SK-N-SH (cell line): ENCODE measurements at regions not wholly inside any gene's neighbourhood (a gene's known extent, or its start where the extent isn't known, plus 50 kb on each side); places are given as distances from the start of the nearest gene placed in this dataset.
A peak's percentile ranks its signal among the peaks of the same experiment; 100 is the strongest.

Experiments
- CTCF ChIA-PET: fragments of 300-600, 350-600 bp; formaldehyde crosslinking; extraction: SDS; loops from one replicate; lab custom pipeline; 2021; lab: Yijun Ruan, JAX
- POLR2A ChIA-PET: fragments of 350-600 bp; sonication (Branson Sonifier 250); formaldehyde crosslinking; extraction: SDS; loops from one replicate; lab custom pipeline; 2020; ENCODE audit warnings: antibody characterized with exemption, inconsistent platforms; lab: Yijun Ruan, JAX
- DNase-seq: peaks from one replicate; pipeline ENCODE4 v3.0.0; 2012
- H2AFZ ChIP-seq: fragments of 200-600 bp; sonication (generic); 2 replicates; pipeline ENCODE4 v1.8.1; 2016; ENCODE audit warnings: antibody characterized with exemption, mild to moderate bottlenecking, low read depth
- H3F3A ChIP-seq: fragments of 200-600 bp; sonication (generic); replicated peaks from 2 replicates; pipeline ENCODE3; 2016; ENCODE audit warnings: antibody characterized with exemption, mild to moderate bottlenecking; ENCODE audit not compliant: insufficient read depth
- H3K27ac ChIP-seq, 2 experiments: fragments of 200-500 bp in 1 of 2; fragments of 200-600 bp in 1 of 2; sonication (Bioruptor generic) in 1 of 2; sonication (generic), shearing (Covaris generic) in 1 of 2; 2 replicates each; pipeline versions ENCODE4 v1.5.1 to v1.6.1; 2014 to 2016; ENCODE audit warnings: low read depth in 2 of 2, inconsistent platforms in 1 of 2, low read length in 1 of 2, mild to moderate bottlenecking in 1 of 2, mixed read lengths in 1 of 2
- H3K27me3 ChIP-seq: fragments of 200-600 bp; sonication (generic), shearing (Covaris generic); 2 replicates; pipeline ENCODE4 v1.6.1; 2016; ENCODE audit warnings: mixed run types; ENCODE audit not compliant: insufficient read depth
- H3K36me3 ChIP-seq, 2 experiments: fragments of 200-500 bp in 1 of 2; fragments of 200-600 bp in 1 of 2; sonication (Bioruptor generic) in 1 of 2; sonication (generic) in 1 of 2; replicated peaks in 1 of 2; 2 replicates each; pipeline versions ENCODE3 to v1.5.1; 2014 to 2016; ENCODE audit warnings: low read length in 1 of 2, mild to moderate bottlenecking in 1 of 2; ENCODE audit not compliant: insufficient read depth in 2 of 2, control insufficient read depth in 1 of 2
- H3K4me1 ChIP-seq, 2 experiments: fragments of 200-500 bp in 1 of 2; fragments of 200-600 bp in 1 of 2; sonication (Bioruptor generic) in 1 of 2; sonication (generic), shearing (Covaris generic) in 1 of 2; 2 replicates each; pipeline versions ENCODE4 v1.5.1 to v1.6.1; 2014 to 2016; ENCODE audit warnings: low read depth in 1 of 2, low read length in 1 of 2, mixed run types in 1 of 2; ENCODE audit not compliant: insufficient read depth in 2 of 2, control insufficient read depth in 1 of 2
- H3K4me2 ChIP-seq: fragments of 200-600 bp; sonication (generic), shearing (Covaris generic); 2 replicates; pipeline ENCODE4 v1.6.1; 2017; ENCODE audit warnings: mixed run types
- H3K4me3 ChIP-seq, 2 experiments: fragments of 200-500 bp in 1 of 2; fragments of 200-600 bp in 1 of 2; sonication (Bioruptor generic) in 1 of 2; sonication (generic), shearing (Covaris generic) in 1 of 2; 2 replicates each; pipeline versions ENCODE4 v1.5.1 to v1.8.1; 2014 to 2016; ENCODE audit warnings: low read depth in 2 of 2, inconsistent platforms in 1 of 2, low read length in 1 of 2, mild to moderate bottlenecking in 1 of 2, mixed read lengths in 1 of 2, moderate library complexity in 1 of 2
- H3K79me2 ChIP-seq: fragments of 200-600 bp; sonication (generic); 2 replicates; pipeline ENCODE4 v1.8.1; 2017; ENCODE audit warnings: mild to moderate bottlenecking; ENCODE audit not compliant: insufficient read depth
- H3K9ac ChIP-seq: fragments of 200-600 bp; sonication (generic); 2 replicates; pipeline ENCODE4 v1.6.1; 2017; ENCODE audit warnings: mixed run types
- H3K9me2 ChIP-seq: fragments of 200-600 bp; sonication (generic); 2 replicates; pipeline ENCODE4 v1.6.1; 2017; ENCODE audit warnings: mixed run types
- H3K9me3 ChIP-seq: fragments of 200-600 bp; sonication (generic); 2 replicates; pipeline ENCODE4 v1.6.1; 2017; ENCODE audit warnings: mixed run types, mild to moderate bottlenecking, moderate library complexity
- H4K20me1 ChIP-seq: fragments of 200-600 bp; sonication (generic); 2 replicates; pipeline ENCODE4 v1.6.1; 2017; ENCODE audit warnings: mild to moderate bottlenecking, mixed run types; ENCODE audit not compliant: insufficient read depth
- CTCF ChIP-seq: fragments of 200-600 bp; sonication (generic); IDR thresholded peaks from 2 replicates; pipeline ENCODE4 v1.6.1; 2017; ENCODE audit warnings: antibody characterized with exemption, mild to moderate bottlenecking, moderate library complexity
- FOXJ3 ChIP-seq: sonication (generic); formaldehyde crosslinking; IDR thresholded peaks from 2 replicates; pipeline ENCODE4 v1.5.1; 2020; ENCODE audit warnings: mild to moderate bottlenecking, missing genetic modification reagents
- FOXM1 ChIP-seq: IDR thresholded peaks from 2 replicates; pipeline ENCODE4 v1.4.0; 2012; ENCODE audit warnings: low read depth, mild to moderate bottlenecking
- RAD21 ChIP-seq: IDR thresholded peaks from 2 replicates; pipeline ENCODE4 v1.6.1; 2012; ENCODE audit warnings: mild to moderate bottlenecking, low read length
- REST ChIP-seq: IDR thresholded peaks from 2 replicates; pipeline ENCODE4 v1.6.1; 2012; ENCODE audit warnings: mild to moderate bottlenecking, low read depth, low read length, moderate library complexity
- RXRA ChIP-seq: IDR thresholded peaks from 2 replicates; pipeline ENCODE4 v1.4.0; 2012; ENCODE audit warnings: low read depth, mild to moderate bottlenecking, borderline replicate concordance
- SIN3A ChIP-seq: IDR thresholded peaks from 2 replicates; pipeline ENCODE4 v1.6.1; 2012; ENCODE audit warnings: low read depth, mild to moderate bottlenecking, low read length, moderate library complexity, borderline replicate concordance
- SMC3 ChIP-seq: IDR thresholded peaks from 2 replicates; pipeline ENCODE4 v1.6.1; 2012; ENCODE audit warnings: low read depth, low read length, improper control_type of control experiment
- TCF12 ChIP-seq: IDR thresholded peaks from 2 replicates; pipeline ENCODE4 v1.4.0; 2012
- ZBTB33 ChIP-seq: IDR thresholded peaks from 2 replicates; pipeline ENCODE4 v1.4.0; 2012; ENCODE audit warnings: low read depth, borderline replicate concordance
- WGBS: methylation state at CpG from one replicate; pipeline ENCODE4 v1.1.6; 2017; ENCODE audit warnings: low lambda C conversion rate; 5-methylcytosine and 5-hydroxymethylcytosine counted together

DNA sequence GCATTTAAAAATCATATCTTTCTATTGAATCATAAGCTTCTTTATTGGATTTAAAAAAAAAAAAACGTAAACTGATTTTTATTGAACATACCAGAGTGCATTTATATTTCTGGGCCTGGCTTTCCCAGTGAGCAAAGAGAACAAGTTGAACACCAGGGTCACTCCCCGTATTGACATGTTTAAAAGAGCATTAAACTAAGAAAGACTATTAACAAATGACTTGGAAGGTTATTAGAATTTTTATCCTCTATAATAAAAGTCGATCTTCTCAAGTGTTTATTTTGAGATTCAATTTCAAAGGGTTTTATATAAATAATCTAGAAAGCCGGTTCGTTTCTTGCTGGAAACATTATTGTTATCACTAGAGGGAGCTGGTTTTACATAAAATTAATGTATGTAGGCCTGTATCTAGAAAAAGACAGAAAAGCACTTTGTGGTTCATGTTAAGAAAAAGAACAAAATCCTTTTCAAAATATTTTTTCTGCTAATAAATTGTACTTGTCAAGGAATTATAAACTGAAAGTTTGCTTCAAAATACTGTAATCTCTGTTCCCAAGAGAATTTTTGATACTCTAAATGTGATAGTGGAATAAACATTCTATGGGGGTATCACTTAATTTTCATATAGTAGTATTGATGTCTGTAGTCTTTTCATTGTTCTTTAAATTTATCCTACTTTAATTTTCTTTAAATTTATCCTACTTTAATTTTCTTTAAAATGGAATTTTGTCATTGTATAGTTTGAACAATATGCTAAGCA is 321.8 kb upstream of the MME start:
- Histone ChIP-seq H3K9ac (no peak overlapping the region), H3K9me3 (no peaks in the 10 kb centered on the region), H3K27ac (no peak overlapping the region; a peak in 1 of 4 replicates), H3K9me2 (no peaks in the 10 kb centered on the region), H3K79me2 (no peaks in the 10 kb centered on the region), H3F3A (no peaks in the 10 kb centered on the region), H3K36me3 (no peaks in the 10 kb centered on the region), H3K4me2 (no peak overlapping the region), H2AFZ (no peak overlapping the region; the same call in 1 of the 2 replicates), H3K4me1 (no peaks in the 10 kb centered on the region), H3K4me3 (no peak overlapping the region), H3K27me3 (no peaks in the 10 kb centered on the region), H4K20me1 (no peaks in the 10 kb centered on the region)
- CTCF ChIA-PET = interaction anchor here (0.7 to 3.1 kb wide), 4 partner anchors 9 to 943 kb away, joined by 3 to 20 read pairs (median 5); no protein-coding TSS in a partner anchor
- WGBS = 9% methylated on average over 5 of the region's 5 CpGs
- peak; percentile 65 for TF ChIP-seq RAD21
- no peak for TF ChIP-seq SIN3A
- TF ChIP-seq RXRA = no peak
- no peak for TF ChIP-seq FOXM1
- TF ChIP-seq FOXJ3 (CRISPR knock-in tag) = no peak
- TF ChIP-seq SMC3 = peak; percentile 48
- TF ChIP-seq CTCF = peak; percentile 84
- peak; percentile 19 for DNase-seq
- POLR2A ChIA-PET = no interaction called here

DNA sequence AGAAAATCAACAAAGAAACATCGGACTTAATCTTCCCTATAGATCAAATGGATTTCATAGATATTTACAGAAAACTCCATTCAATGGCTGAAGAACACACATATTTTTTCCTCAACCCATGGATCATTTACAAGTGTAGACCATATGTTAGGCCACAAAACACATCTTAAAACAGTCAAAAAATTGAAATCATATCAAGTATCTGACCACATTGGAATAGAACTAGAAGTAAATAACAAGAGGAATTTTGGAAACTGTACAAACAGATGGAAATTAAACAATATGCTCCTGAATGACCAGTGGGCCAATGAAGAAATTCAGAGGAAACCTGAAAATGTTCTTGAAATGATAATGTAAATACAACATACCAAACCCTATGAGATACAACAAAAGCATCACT is 323.1 kb upstream of the GPR149 start:
- DNase-seq = no peak
- ChIA-PET POLR2A (no interaction called here), CTCF (no interaction called here)
- no peaks in the 10 kb centered on the region for H3K27me3 ChIP-seq
- no peaks in the 10 kb centered on the region for H3K9me3 ChIP-seq
- no peaks in the 10 kb centered on the region for H4K20me1 ChIP-seq
- H3K4me3 ChIP-seq = no peak overlapping the region
- H3K4me2 ChIP-seq = no peak overlapping the region
- H2AFZ ChIP-seq = no peak overlapping the region
- 48% methylated on average over 1 of the region's 1 CpG for WGBS
- H3K4me1 ChIP-seq = no peaks in the 10 kb centered on the region
- no peaks in the 10 kb centered on the region for H3F3A ChIP-seq
- H3K36me3 ChIP-seq = no peaks in the 10 kb centered on the region
- no peaks in the 10 kb centered on the region for H3K9me2 ChIP-seq
- TF ChIP-seq TCF12 = no peak
- no peak for TF ChIP-seq SIN3A
- no peak for TF ChIP-seq REST
- TF ChIP-seq FOXM1 = no peak
- TF ChIP-seq ZBTB33 = no peak
- no peaks in the 10 kb centered on the region for H3K79me2 ChIP-seq
- no peak overlapping the region for H3K27ac ChIP-seq
- H3K9ac ChIP-seq = no peak overlapping the region
